OCI-LY3 (cell line): ENCODE measurements at regions not wholly inside any gene's neighbourhood (a gene's known extent, or its start where the extent isn't known, plus 50 kb on each side); places are given as distances from the start of the nearest gene placed in this dataset.
"Not testable (repeated sequence)": the region's sequence is repeated elsewhere in the genome, so short reads cannot be mapped to it uniquely, and the experiment has no call there.

ENCODE experiments used
- EZH2phosphoT487 ChIP-seq: fragments of 200-600 bp; shearing (Covaris generic); IDR thresholded peaks from 2 replicates; pipeline ENCODE4 v1.6.1; 2018; ENCODE audit warnings: antibody characterized with exemption, mixed run types, low read depth
- TF ChIP-seq, protein P1 (sequence below): fragments of 200-600, 300-600 bp; sonication (generic); IDR thresholded peaks from 2 replicates; pipeline ENCODE4 v1.5.1; 2014; ENCODE audit warnings: antibody characterized with exemption, low read length, low read depth

DNA sequence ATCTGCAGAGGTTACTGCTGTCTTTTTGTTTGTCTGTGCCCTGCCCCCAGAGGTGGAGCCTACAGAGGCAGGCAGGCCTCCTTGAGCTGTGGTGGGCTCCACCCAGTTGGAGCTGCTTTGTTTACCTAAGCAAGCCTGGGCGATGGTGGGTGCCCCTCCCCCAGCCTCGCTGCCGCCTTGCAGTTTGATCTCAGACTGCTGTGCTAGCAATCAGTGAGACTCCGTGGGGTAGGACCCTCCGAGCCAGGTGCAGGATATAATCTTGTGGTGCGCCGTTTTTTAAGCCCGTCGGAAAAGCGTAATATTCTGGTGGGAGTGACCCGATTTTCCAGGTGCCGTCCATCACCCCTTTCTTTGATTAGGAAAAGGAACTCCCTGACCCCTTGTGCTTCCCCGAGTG, 211.4 kb downstream of the BTBD3 start:
- TF ChIP-seq, protein P1, sequence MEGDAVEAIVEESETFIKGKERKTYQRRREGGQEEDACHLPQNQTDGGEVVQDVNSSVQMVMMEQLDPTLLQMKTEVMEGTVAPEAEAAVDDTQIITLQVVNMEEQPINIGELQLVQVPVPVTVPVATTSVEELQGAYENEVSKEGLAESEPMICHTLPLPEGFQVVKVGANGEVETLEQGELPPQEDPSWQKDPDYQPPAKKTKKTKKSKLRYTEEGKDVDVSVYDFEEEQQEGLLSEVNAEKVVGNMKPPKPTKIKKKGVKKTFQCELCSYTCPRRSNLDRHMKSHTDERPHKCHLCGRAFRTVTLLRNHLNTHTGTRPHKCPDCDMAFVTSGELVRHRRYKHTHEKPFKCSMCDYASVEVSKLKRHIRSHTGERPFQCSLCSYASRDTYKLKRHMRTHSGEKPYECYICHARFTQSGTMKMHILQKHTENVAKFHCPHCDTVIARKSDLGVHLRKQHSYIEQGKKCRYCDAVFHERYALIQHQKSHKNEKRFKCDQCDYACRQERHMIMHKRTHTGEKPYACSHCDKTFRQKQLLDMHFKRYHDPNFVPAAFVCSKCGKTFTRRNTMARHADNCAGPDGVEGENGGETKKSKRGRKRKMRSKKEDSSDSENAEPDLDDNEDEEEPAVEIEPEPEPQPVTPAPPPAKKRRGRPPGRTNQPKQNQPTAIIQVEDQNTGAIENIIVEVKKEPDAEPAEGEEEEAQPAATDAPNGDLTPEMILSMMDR = not testable (repeated sequence)
- TF ChIP-seq EZH2phosphoT487 = not testable (repeated sequence)
